ENCODE measurements at regions not wholly inside any gene's neighbourhood (a gene's known extent, or its start where the extent isn't known, plus 50 kb on each side); places are given as distances from the start of the nearest gene placed in this dataset.

DNA sequence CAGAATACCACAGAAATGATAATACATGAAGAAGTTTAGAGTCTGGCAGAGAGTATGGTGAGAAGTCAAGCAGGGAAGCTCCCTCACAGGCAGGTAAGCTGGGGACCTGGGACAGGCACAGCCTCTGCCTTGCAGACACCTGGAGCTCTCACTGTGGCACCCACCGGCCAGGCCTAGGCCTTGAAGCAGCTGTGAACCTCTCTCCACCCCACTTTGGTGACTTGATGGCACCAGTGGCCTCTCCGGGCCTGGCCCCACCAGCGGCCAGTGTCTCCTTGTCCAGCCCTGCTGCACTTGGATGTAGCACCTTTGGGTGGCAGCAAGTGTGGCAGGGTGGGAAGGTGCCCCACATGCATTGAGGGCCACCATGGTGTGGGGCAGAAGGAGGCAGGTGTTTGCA, 330.5 kb downstream of the NPR3 start:
- H4K20me1 ChIP-seq (replicated peaks; ENCODE audit: insufficient read depth) = no peaks in the 10 kb centered on the region
- no peak overlapping the region for H3K4me3 ChIP-seq
- peaks cover 37% of the 10 kb centered on the region for H3K9me3 Mint-ChIP-seq
- H3F3A ChIP-seq (replicated peaks; ENCODE audit: low read depth) = no peaks in the 10 kb centered on the region
- H3K27ac Mint-ChIP-seq = no peak overlapping the region
- TF ChIP-seq JUNB (IDR thresholded peaks at IDR 0.05; ENCODE audit: unreplicated experiment) (no peak), CREB1 (CRISPR knock-in tag; IDR thresholded peaks at IDR 0.05; ENCODE audit: low read depth) (no peak), NANOG (IDR thresholded peaks at IDR 0.05; ENCODE audit: borderline replicate concordance) (no peak), ZNF331 (CRISPR knock-in tag; IDR thresholded peaks at IDR 0.05; ENCODE audit: low read depth) (no peak), EZH2 (IDR thresholded peaks at IDR 0.05; ENCODE audit: low read depth, unreplicated experiment) (no peak), ETS1 (IDR thresholded peaks at IDR 0.05) (no peak), STAT1 (IDR thresholded peaks at IDR 0.05; ENCODE audit: unreplicated experiment) (no peak), EZH2phosphoT487 (IDR thresholded peaks at IDR 0.05; ENCODE audit: unreplicated experiment) (no peak), POLR2AphosphoS5 (IDR thresholded peaks at IDR 0.05; ENCODE audit: low read depth) (no peak)
- TF ChIP-seq, protein P1, sequence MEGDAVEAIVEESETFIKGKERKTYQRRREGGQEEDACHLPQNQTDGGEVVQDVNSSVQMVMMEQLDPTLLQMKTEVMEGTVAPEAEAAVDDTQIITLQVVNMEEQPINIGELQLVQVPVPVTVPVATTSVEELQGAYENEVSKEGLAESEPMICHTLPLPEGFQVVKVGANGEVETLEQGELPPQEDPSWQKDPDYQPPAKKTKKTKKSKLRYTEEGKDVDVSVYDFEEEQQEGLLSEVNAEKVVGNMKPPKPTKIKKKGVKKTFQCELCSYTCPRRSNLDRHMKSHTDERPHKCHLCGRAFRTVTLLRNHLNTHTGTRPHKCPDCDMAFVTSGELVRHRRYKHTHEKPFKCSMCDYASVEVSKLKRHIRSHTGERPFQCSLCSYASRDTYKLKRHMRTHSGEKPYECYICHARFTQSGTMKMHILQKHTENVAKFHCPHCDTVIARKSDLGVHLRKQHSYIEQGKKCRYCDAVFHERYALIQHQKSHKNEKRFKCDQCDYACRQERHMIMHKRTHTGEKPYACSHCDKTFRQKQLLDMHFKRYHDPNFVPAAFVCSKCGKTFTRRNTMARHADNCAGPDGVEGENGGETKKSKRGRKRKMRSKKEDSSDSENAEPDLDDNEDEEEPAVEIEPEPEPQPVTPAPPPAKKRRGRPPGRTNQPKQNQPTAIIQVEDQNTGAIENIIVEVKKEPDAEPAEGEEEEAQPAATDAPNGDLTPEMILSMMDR (conservative IDR thresholded peaks at IDR 0.05; ENCODE audit: low read depth in 2 of 2) = no peak
- TF ChIP-seq, protein P2, sequence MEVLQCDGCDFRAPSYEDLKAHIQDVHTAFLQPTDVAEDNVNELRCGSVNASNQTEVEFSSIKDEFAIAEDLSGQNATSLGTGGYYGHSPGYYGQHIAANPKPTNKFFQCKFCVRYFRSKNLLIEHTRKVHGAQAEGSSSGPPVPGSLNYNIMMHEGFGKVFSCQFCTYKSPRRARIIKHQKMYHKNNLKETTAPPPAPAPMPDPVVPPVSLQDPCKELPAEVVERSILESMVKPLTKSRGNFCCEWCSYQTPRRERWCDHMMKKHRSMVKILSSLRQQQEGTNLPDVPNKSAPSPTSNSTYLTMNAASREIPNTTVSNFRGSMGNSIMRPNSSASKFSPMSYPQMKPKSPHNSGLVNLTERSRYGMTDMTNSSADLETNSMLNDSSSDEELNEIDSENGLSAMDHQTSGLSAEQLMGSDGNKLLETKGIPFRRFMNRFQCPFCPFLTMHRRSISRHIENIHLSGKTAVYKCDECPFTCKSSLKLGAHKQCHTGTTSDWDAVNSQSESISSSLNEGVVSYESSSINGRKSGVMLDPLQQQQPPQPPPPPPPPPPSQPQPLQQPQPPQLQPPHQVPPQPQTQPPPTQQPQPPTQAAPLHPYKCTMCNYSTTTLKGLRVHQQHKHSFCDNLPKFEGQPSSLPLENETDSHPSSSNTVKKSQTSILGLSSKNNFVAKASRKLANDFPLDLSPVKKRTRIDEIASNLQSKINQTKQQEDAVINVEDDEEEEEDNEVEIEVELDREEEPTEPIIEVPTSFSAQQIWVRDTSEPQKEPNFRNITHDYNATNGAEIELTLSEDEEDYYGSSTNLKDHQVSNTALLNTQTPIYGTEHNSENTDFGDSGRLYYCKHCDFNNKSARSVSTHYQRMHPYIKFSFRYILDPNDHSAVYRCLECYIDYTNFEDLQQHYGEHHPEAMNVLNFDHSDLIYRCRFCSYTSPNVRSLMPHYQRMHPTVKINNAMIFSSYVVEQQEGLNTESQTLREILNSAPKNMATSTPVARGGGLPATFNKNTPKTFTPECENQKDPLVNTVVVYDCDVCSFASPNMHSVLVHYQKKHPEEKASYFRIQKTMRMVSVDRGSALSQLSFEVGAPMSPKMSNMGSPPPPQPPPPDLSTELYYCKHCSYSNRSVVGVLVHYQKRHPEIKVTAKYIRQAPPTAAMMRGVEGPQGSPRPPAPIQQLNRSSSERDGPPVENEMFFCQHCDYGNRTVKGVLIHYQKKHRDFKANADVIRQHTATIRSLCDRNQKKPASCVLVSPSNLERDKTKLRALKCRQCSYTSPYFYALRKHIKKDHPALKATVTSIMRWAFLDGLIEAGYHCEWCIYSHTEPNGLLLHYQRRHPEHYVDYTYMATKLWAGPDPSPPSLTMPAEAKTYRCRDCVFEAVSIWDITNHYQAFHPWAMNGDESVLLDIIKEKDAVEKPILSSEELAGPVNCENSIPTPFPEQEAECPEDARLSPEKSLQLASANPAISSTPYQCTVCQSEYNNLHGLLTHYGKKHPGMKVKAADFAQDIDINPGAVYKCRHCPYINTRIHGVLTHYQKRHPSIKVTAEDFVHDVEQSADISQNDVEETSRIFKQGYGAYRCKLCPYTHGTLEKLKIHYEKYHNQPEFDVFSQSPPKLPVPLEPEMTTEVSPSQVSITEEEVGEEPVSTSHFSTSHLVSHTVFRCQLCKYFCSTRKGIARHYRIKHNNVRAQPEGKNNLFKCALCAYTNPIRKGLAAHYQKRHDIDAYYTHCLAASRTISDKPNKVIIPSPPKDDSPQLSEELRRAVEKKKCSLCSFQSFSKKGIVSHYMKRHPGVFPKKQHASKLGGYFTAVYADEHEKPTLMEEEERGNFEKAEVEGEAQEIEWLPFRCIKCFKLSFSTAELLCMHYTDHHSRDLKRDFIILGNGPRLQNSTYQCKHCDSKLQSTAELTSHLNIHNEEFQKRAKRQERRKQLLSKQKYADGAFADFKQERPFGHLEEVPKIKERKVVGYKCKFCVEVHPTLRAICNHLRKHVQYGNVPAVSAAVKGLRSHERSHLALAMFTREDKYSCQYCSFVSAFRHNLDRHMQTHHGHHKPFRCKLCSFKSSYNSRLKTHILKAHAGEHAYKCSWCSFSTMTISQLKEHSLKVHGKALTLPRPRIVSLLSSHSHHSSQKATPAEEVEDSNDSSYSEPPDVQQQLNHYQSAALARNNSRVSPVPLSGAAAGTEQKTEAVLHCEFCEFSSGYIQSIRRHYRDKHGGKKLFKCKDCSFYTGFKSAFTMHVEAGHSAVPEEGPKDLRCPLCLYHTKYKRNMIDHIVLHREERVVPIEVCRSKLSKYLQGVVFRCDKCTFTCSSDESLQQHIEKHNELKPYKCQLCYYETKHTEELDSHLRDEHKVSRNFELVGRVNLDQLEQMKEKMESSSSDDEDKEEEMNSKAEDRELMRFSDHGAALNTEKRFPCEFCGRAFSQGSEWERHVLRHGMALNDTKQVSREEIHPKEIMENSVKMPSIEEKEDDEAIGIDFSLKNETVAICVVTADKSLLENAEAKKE (CRISPR knock-in tag; IDR thresholded peaks at IDR 0.05) = no peak
- TF ChIP-seq, protein P3, sequence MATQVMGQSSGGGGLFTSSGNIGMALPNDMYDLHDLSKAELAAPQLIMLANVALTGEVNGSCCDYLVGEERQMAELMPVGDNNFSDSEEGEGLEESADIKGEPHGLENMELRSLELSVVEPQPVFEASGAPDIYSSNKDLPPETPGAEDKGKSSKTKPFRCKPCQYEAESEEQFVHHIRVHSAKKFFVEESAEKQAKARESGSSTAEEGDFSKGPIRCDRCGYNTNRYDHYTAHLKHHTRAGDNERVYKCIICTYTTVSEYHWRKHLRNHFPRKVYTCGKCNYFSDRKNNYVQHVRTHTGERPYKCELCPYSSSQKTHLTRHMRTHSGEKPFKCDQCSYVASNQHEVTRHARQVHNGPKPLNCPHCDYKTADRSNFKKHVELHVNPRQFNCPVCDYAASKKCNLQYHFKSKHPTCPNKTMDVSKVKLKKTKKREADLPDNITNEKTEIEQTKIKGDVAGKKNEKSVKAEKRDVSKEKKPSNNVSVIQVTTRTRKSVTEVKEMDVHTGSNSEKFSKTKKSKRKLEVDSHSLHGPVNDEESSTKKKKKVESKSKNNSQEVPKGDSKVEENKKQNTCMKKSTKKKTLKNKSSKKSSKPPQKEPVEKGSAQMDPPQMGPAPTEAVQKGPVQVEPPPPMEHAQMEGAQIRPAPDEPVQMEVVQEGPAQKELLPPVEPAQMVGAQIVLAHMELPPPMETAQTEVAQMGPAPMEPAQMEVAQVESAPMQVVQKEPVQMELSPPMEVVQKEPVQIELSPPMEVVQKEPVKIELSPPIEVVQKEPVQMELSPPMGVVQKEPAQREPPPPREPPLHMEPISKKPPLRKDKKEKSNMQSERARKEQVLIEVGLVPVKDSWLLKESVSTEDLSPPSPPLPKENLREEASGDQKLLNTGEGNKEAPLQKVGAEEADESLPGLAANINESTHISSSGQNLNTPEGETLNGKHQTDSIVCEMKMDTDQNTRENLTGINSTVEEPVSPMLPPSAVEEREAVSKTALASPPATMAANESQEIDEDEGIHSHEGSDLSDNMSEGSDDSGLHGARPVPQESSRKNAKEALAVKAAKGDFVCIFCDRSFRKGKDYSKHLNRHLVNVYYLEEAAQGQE (IDR thresholded peaks at IDR 0.05; ENCODE audit: unreplicated experiment) = no peak
- no peak overlapping the region for H3K4me2 ChIP-seq
- no peaks in the 10 kb centered on the region for H3K4me1 Mint-ChIP-seq
- no peaks in the 10 kb centered on the region for H3K27me3 Mint-ChIP-seq (ENCODE audit: insufficient read depth, low read depth, poor library complexity)
- no peaks in the 10 kb centered on the region for H3K4me1 ChIP-seq (ENCODE audit: insufficient read depth)
- no peak overlapping the region for H3K27ac ChIP-seq (ENCODE audit: low read depth)
- no peaks in the 10 kb centered on the region; the same call in none of the 2 replicates for H3K9me2 ChIP-seq (ENCODE audit: insufficient read depth)
- H2AFZ ChIP-seq = no peak overlapping the region
- H3K36me3 ChIP-seq (ENCODE audit: insufficient read depth) = no peaks in the 10 kb centered on the region; the same call in 1 of the 2 replicates
- ATAC-seq = no peak
- no peak for DNase-seq (ENCODE audit: low spot score)
- H3K4me3 Mint-ChIP-seq = no peak overlapping the region
- peaks cover 17% of the 10 kb centered on the region for H3K36me3 Mint-ChIP-seq (ENCODE audit: low read depth)
- H3K27me3 ChIP-seq (ENCODE audit: insufficient read depth) = no peaks in the 10 kb centered on the region
- H3K79me2 ChIP-seq (replicated peaks; ENCODE audit: insufficient read depth) = no peaks in the 10 kb centered on the region

Data from GM23338 (cell line).